ENCODE measurements at regions not wholly inside any gene's neighbourhood (a gene's known extent, or its start where the extent isn't known, plus 50 kb on each side); places are given as distances from the start of the nearest gene placed in this dataset.

DNA sequence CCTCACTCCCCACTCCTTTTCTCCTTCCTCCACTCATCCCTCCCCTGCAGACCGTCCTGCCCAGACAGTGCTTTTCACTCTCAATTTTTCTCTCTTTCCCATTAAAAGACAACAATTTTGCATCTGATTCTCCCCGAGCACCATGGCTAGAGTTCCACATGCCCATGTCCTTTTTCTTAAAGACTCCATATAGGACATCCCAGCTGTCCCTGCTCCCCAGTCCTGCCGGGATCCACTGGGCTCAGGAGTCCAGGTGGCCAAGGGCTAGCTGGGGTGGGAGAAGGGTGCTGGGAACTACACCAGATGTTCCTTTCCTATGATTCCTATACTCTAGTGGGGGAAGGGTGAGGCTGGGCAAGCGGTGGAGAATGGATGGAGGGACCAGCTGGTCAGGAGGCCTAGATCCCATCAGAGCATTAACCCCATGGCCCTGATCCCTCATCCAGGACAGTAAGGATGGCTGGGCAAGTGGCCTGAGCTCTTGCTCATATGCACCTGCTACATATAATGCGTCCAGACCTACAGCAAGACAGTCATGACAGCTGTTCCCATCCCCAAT lies 52.8 kb upstream of the RMDN2 start:
- TF ChIP-seq CTCF (IDR thresholded peaks at IDR 0.05; ENCODE audit: low read depth, low read length): no peak
- DNase-seq (ENCODE audit: extremely low read depth, low read depth): no peak

DNA sequence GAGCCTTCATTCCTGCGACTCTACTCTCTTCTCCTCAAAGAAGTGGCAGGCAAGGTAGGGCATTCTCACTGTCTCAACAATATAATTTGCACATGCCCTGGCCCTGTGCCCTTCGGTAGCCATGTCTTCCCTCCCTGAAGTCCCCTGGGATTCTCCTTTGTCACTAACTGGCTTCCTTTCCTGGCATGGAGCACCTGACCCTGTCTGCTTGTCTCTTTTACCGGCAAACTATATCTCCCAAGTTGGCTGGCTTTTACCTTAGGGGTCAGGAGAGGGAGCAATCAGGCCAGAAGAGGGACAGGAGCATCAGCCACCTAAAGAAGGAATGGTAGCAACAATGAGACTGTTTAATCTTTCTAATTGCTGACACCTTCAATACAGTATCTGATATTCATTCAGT lies 51.9 kb upstream of the RMDN2 start:
- no peak for DNase-seq (ENCODE audit: extremely low read depth, low read depth)

DNA sequence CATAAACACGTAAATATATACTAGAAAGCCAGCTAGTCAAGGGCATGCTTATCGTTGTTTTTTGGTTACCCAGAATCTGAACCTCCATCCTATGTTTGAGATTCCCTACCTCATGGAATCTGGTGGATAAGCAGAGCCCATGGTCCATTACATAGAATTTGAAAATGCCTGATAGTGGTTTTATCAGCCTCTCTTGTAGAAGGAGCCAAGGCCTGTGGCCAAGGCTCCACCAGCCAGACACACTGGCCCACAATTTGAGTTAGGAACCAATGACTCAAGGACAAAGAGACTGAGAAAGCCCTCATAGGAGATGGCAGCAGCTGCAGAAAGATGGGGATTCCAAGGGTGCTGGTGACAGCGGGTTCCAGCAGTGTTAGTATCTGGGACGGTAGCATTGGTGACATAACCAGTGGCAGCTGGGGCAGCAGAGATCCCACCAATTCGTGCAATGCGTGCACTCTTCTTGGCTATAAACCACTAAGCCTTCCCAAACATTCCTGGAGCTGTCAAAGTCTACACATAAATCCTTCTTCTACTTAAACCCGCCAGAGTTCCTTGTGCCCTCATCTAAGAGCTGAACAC lies 51.2 kb upstream of the RMDN2 start:
- no peak for TF ChIP-seq CTCF (IDR thresholded peaks at IDR 0.05; ENCODE audit: low read depth, low read length)
- DNase-seq (ENCODE audit: extremely low read depth, low read depth): no peak

More for the DNA sequence above, 51.9 kb upstream of the RMDN2 start:
- no peak for TF ChIP-seq CTCF (IDR thresholded peaks at IDR 0.05; ENCODE audit: low read depth, low read length)

- TF ChIP-seq CTCF (IDR thresholded peaks at IDR 0.05; ENCODE audit: low read depth, low read length): no peak
These were observed 50.6 kb upstream of the RMDN2 start for GRCh38 chr2:37874470-37874869.

More at GRCh38 chr2:37874470-37874869, 50.6 kb upstream of the RMDN2 start:
- no peak for DNase-seq (ENCODE audit: extremely low read depth, low read depth)

Data from AG09319 (cell line).